DMS53 treated with DMSO at 0.1 percent for 48 hours (cell line): ENCODE measurements at regions not wholly inside any gene's neighbourhood (a gene's known extent, or its start where the extent isn't known, plus 50 kb on each side); places are given as distances from the start of the nearest gene placed in this dataset.

Source experiments
- DNase-seq: peaks from one replicate; lab custom pipeline; 2025; ENCODE audit not compliant: unreplicated experiment; lab: John Stamatoyannopoulos, UW

- DNase-seq = no peak
These were observed 217.0 kb downstream of the KIF26A start for GRCh38 chr14:104355101-104356019.

DNA sequence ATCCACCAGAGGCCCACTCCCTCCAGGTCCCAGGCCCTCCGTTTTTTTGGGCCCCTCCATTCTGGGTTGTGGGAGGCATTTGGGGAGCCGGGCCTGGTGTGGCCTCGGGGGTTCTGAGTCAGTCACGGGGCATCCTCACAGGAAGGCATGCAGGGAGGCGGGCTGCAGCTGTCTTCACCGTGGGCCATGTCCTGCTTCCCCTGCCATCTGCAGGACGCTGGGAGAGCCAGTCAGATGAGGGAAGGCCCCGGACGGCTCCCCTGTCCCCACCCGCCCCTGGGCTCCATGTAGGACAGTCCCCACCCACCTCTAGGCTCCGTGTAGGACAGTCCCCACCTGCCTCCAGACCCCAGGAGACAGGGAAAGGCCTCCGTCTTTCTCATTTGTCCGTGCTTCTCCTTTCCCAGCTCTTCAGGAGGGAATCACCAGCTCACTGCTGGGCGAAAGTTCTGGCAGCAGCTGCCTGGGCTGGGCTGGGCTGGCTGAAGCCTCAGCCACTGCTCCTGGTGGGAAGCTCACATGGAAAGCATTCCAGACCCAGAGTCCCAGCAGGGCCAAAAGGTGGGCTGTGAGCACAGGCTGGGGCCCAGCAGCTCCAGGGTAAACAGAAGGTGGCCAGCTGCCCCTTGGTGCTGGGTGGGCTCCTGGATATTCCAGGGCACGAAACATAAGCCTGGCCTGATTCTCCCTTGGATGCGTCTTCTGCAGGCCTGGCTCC is 217.8 kb downstream of the KIF26A start:
- no peak for DNase-seq

DNA sequence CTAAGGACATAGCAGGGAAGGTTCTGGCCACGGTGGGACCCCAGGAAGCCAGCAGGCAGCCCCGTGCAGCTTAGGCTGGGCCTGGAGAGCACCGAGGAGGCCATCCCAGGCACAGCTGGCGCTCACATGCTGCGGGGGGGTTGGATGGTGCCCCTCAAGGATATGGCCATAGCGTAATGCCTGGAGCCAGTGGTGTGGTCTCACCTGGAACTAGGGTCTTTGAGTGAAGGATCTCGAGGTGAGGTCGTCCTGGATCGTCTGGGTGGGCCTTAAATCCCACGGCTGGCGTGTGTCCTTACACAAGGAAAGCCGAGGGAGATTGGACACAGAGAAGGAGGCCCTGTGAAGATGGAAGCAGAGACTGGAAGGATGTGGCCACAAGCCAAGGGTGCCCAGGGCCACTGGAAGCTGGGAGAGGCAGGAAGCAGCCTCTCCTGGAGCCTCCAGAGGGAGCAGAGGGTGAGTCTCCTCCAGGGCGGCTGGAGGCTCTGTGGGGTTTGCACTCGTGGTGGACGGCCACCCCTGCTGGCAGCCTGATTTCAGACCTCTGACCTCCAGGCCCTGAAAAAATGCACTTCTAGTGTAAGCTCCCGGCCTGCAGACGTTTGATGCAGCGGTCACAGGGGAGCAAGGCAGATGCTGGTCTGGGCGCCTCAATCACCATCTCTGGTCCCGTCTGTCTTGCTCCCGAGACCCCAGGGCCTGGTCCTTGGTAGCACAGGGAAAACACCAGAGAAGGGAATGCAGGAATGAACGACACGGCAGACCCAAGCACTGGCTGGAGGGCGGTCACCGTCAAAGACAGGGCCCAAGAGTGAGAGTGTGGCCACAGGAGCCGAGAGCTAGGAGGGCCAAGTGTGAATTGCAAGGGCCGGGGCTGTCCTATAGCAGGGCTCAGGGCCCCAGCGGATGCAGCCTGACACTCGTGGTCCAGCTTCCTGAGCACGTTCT is 218.6 kb downstream of the KIF26A start:
- DNase-seq = no peak

DNA sequence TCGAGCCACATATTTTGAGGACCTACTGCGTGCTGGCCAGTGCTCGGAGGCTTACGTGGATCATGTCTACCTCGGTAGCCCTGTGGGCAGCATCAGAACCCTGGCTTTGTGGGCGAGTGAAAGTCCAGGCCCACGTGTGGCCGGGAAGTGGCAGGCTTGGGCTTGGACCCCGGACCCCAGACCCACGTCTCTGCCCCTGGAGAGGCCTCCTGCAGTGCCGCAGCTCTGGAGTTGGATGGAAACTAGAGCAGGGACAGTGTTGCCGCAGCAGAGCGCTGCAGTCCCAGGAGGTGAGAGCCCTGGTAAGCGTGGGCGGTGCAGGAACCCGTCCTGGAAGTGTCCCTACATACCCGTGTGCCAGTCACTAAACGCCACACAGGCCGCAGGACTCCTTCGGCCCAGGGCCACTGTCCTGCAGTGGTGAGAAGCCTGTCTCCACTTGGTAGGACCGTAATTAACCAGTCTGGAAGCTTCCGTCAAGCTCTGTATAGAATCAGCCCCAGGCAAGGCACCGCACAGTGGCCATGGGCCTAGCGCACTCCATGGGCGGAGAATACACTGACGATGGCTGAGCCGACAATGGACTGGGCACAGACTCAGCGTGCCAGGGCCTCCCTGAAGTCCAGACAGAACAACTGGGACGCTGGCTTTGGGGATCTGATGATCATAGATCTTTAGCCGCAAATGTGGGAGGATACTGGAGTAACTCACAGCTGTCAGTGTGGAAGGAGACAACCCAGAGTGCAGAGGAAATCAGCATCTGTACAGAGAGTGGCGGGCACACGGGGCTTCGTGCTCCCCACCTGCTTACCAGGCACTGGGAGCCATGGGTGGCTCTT is 219.5 kb downstream of the KIF26A start:
- DNase-seq = no peak

- DNase-seq = no peak
These were observed 220.3 kb downstream of the KIF26A start for GRCh38 chr14:104358528-104359300.

GRCh38 chr14:104359301-104359968 is 220.1 kb upstream of the C14orf180 start:
- no peak for DNase-seq

DNA sequence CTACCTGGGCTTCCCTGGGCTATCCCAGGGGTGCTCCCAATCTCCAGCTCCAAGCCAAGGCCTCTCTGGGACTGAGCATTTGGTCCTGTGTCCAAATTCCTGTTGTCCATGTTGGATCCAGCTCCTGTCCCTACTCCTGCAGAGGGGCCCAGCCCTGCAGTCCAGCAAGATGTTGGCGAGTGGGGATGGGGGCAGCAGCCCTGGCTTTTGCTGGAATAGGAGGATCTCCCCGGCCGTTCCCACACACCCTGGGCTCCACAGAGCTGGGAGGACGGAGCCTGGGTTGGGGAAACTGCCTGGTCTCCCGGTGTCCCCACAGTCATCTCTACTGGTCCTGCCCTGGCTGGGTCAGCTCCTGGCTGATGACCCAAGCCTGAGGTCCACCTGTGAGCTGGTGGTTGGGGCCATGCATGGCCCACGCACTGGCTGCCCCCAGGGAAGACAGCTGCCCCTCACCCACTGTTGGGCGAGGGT is 219.6 kb upstream of the C14orf180 start:
- no peak for DNase-seq

DNA sequence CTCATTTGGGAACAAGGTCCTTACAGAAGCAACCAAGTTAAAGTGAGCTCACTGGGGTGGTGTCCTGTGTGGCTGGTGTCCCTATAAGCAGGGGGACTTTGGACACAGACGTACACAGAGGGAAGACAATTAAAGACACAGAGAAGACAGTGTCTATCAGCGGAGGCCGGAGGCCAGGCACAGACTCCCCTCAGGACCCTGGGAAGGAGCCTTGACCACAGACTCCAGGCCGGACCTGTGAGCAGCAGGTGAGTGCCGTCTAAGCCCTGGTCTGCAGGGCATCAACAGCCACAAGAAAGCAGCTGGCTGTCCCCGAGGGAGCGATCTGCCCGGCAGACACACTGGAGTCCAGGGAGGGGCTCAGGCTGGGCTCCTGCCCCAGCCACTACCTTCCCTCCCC is 219.1 kb upstream of the C14orf180 start:
- no peak for DNase-seq

DNA sequence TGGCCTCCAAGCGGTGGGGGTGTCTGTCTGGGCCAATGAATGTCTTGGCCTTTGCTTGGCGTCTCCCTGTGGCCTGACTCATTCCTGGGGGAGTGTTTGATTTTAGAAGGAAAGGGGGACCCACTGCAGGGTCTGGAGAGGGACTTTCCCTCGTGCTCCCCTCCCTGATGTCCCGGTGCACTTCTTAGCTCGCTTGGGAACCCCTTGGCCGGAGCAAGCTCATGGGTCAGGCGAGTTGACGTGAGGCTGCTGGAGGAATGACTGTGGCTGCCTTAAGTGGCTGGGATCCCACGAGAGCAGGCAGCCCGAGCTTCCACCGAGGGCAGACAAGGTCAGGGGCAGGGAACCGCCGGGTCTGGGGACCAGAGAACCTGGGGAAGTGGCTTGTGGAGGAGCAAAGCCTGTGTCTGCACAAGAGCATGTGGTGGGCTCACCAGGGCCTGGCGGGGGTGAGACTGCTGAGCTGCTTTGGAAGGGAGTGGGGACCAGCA is 218.4 kb upstream of the C14orf180 start:
- DNase-seq = no peak

GRCh38 chr14:104361921-104362681 is 217.5 kb upstream of the C14orf180 start:
- DNase-seq = no peak

DNA sequence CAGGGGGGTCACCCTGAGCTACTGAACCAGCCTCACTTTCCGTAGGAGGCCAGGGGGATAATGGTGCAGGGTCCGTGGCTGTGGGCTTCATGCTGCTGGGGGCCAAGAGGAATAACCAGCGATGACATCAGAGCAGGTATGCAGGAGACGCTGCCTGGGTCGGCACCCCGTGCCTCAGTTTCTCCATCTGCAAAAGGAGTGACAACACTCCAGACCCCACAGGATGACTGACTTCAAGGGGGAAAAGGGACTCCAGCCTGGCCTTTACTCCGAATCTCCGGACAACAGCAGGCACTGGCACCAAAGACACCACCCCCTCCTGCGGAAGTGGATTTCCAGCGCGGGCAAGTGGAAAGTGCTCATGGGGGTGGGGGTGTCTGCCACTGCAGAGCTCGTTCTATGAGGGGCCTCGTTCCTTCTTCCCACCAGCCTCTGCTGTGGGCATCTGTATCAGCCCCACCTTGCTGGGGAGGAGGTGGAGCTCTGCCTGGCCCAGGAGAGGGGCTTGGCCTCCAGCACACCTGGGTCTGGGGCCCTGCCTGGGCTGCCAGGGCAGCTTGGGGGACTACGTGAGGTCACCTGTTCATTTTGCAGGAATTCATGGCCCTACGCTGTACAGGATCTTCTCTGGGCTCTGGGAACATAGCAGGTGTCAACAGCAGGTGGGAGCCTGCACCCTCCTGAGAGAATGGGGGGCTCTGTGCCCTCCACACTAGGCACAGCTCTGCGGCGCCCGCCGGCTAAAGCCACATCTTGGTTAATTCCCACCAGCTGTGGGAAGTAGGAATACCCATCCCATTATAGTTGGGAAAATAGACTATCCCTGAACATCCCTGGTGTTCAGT is 216.6 kb upstream of the C14orf180 start:
- DNase-seq = no peak

DNA sequence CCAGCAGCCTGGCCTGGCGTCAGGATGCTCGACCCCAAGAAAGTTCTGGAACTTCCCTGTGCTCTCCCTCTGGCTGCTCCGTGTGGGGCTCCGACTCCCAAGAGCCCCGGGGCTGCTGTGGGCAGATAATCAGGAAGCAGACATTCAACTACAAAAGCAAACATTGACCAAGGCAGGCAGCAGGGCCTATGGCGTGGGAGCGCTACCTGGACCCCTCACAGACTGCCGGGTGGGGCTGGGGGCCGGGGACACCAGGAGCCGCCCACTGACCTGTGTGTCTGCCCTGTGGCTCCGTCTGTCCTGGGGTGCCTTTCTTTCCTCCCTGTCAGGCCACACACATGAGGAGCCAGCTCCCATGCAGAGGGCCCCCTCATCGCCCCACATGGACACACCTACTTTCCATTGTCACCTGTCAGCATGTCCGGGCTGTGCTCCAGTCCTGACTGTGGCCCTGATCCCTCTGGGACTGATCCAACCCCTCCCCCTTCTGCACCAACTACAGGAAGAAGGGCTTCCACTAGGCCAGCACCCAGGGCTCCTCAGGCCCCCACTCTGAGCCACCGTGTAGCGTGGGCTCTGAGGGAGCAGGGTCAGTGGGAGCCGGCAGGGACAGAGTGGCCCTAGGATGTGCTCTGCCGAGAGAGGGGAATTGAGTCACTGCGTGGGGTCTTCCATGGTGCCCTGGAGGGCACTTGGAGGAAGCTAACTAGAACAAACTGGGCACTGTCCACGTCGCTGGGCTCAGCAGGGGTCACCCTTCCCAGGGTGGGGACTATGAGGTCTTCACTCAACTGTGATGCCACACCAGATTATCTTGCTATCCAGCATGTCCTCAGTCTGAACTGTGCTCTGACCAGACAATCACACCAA is 215.4 kb upstream of the C14orf180 start:
- DNase-seq = no peak

GRCh38 chr14:104364830-104365229 is 214.7 kb upstream of the C14orf180 start:
- peak; percentile 55 for DNase-seq

DNA sequence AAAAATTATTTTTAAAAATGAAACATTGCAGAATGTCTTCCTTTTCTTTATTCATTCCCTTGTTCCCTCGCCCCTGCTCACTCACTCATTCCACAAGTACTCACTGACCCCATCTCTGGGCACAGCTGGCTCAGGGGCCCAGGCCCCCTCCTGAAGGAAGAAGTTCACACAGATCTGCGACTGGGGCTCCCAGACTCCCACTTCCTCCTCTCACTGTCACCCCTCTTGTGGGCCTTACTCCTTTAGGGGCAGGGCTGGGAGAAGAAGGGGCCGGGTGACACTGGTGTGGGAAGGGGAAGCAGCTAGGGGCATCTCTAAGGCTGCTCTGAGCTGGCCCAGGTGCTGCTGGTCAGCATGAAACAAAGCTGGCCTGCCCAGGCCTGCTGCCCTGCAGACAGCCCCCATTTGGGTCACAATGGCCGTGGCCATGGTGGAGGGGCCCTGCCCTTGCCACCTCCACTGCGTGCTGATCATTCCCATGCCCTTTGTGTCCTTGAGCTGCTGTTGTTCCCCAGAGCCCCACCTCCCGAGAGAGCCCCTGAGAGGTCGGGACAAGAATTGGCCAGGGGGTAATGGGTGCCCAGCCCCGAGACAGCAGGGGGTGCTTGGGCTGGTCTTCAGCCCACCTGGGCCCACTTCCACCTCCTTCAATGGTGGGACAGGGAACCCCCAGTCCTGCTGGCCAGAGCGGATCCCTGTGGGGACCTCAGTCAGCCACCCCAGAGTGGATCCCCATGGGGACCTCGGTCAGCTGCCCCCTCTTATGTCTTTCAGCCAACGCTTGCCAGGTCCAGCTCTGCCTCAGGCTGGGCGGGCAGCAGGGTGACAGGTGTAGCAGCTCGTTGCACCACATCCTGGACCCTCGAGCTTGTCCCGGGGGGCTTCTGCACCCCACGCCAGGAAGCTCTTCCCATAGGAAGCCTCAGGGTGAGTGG is 212.4 kb upstream of the C14orf180 start:
- no peak for DNase-seq
